Type B pancreatic cell (in vitro differentiated cells): ENCODE measurements at regions not wholly inside any gene's neighbourhood (a gene's known extent, or its start where the extent isn't known, plus 50 kb on each side); places are given as distances from the start of the nearest gene placed in this dataset.
"Not testable (repeated sequence)": the region's sequence is repeated elsewhere in the genome, so short reads cannot be mapped to it uniquely, and the experiment has no call there.

Source experiments
- DNase-seq: peaks from one replicate; pipeline ENCODE4 v3.0.0; 2021; ENCODE audit warnings: mixed read lengths; ENCODE audit not compliant: unreplicated experiment; ENCODE audit errors: extremely low spot score
- H3K27ac Mint-ChIP-seq: 2 replicates; pipeline ENCODE4 v1.8.0; 2021; ENCODE audit warnings: mild to moderate bottlenecking, mixed read lengths
- H3K27me3 Mint-ChIP-seq: 2 replicates; pipeline ENCODE4 v1.8.0; 2021; ENCODE audit warnings: mixed read lengths
- H3K36me3 Mint-ChIP-seq: 2 replicates; pipeline ENCODE4 v1.8.0; 2021; ENCODE audit warnings: mixed read lengths
- H3K4me1 Mint-ChIP-seq: one replicate; pipeline ENCODE4 v1.8.0; 2021; ENCODE audit warnings: mixed read lengths; ENCODE audit not compliant: unreplicated experiment
- H3K4me3 Mint-ChIP-seq: 2 replicates; pipeline ENCODE4 v1.8.0; 2021; ENCODE audit warnings: mild to moderate bottlenecking, mixed read lengths
- H3K9me3 Mint-ChIP-seq: 2 replicates; pipeline ENCODE4 v1.8.0; 2021; ENCODE audit warnings: mixed read lengths
- TF ChIP-seq, protein P1 (sequence below): fragments of 200-600 bp; sonication (generic); conservative IDR thresholded peaks from 2 replicates; pipeline ENCODE4 v1.5.0; 2021; ENCODE audit warnings: antibody characterized with exemption, mild to moderate bottlenecking

DNA sequence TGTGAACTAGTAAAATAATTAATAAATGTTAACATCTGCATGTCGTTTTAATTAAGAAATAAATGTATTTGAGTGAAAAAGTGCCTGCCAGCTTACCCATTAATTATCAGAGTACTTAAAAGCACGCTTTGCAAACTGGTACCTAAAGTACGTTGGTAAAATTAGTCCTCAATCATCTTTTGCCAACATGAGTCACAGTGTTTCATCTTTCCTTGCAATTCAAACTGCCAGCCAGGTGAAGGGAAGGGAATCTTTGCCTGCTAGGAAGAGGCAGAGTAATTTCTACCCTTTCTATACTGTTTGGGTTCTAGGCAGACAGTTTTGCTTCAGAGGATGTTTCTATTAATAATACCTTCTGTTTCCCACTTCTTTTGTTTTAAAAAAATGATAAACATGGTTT is 57.2 kb upstream of the CNIH3 start:
- H3K27ac Mint-ChIP-seq, result no peak overlapping the region
- H3K4me1 Mint-ChIP-seq, result no peaks in the 10 kb centered on the region
- no peak overlapping the region for H3K4me3 Mint-ChIP-seq
- no peaks in the 10 kb centered on the region for H3K9me3 Mint-ChIP-seq
- TF ChIP-seq, protein P1, sequence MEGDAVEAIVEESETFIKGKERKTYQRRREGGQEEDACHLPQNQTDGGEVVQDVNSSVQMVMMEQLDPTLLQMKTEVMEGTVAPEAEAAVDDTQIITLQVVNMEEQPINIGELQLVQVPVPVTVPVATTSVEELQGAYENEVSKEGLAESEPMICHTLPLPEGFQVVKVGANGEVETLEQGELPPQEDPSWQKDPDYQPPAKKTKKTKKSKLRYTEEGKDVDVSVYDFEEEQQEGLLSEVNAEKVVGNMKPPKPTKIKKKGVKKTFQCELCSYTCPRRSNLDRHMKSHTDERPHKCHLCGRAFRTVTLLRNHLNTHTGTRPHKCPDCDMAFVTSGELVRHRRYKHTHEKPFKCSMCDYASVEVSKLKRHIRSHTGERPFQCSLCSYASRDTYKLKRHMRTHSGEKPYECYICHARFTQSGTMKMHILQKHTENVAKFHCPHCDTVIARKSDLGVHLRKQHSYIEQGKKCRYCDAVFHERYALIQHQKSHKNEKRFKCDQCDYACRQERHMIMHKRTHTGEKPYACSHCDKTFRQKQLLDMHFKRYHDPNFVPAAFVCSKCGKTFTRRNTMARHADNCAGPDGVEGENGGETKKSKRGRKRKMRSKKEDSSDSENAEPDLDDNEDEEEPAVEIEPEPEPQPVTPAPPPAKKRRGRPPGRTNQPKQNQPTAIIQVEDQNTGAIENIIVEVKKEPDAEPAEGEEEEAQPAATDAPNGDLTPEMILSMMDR, result no peak
- no peak for DNase-seq
- no peaks in the 10 kb centered on the region for H3K36me3 Mint-ChIP-seq
- H3K27me3 Mint-ChIP-seq, result no peaks in the 10 kb centered on the region

DNA sequence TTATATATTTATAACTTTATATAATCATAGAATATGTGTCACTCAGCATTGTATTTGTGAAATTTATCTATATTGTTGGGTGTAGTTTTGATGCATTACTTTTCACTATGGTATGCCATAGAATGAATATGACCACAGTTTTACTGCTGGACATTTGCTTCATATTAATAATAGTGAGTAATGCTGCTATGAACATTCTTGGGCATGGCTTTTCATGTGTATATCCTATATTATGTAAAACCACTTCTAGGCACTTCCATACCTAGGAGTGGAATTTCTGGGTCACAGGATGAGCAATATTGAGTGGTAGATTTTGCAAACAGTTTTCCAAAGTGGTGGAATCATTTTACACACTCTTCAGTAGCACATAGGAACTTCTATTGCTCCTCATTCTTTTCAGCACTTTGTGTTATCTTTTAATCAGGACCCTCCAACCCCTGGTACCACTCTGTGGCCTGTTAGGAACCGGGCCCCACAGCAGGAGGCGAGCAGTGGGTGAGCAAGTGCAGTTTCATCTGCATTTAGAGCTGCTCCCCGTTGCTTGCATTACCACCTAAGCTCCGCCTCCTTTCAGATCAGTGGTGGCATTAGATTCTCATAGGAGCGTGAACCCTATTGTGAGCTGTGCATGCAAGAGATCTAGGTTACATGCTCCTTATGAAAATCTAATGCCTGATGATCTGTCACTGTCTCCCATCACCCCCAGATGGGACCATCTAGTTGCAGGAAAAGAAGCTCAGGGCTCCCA is 56.0 kb upstream of the CNIH3 start:
- Mint-ChIP-seq H3K27me3 (no peaks in the 10 kb centered on the region), H3K36me3 (no peaks in the 10 kb centered on the region), H3K9me3 (no peaks in the 10 kb centered on the region), H3K4me1 (no peaks in the 10 kb centered on the region), H3K4me3 (no peak overlapping the region), H3K27ac (no peak overlapping the region)
- DNase-seq, result no peak
- TF ChIP-seq, protein P1, result no peak

GRCh38 chr1:224562881-224563280 is 53.2 kb upstream of the CNIH3 start:
- not testable (repeated sequence) for H3K4me3 Mint-ChIP-seq, H3K4me1 Mint-ChIP-seq, DNase-seq, H3K9me3 Mint-ChIP-seq, H3K27me3 Mint-ChIP-seq, H3K27ac Mint-ChIP-seq, H3K36me3 Mint-ChIP-seq

DNA sequence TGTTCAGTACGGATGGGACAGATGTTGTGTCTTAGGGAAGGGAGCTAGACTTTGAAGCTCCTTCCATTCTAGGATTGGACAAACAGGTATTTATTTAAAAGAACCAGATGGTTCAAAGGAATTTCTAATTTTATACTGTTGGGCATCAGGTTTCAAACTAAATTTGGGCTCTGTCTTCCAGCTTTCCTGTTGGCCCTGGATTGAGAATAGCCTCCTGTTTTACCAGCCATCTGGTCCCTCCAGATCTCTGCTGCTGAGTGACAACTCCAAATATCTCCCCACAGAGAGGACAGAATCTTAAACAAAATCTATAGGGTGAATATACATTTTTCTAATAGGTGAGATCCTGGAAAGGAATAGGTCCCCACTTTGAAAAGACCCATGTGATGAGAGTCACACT is 52.5 kb upstream of the CNIH3 start:
- Mint-ChIP-seq H3K9me3 (no peaks in the 10 kb centered on the region), H3K27ac (no peak overlapping the region), H3K36me3 (no peaks in the 10 kb centered on the region), H3K4me1 (no peaks in the 10 kb centered on the region), H3K27me3 (no peaks in the 10 kb centered on the region), H3K4me3 (no peak overlapping the region)
- no peak for DNase-seq
- TF ChIP-seq, protein P1, result no peak

- H3K9me3 Mint-ChIP-seq, result no peaks in the 10 kb centered on the region
- no peaks in the 10 kb centered on the region for H3K4me1 Mint-ChIP-seq
- no peak for DNase-seq
- no peak overlapping the region for H3K27ac Mint-ChIP-seq
- no peaks in the 10 kb centered on the region for H3K36me3 Mint-ChIP-seq
- no peaks in the 10 kb centered on the region for H3K27me3 Mint-ChIP-seq
- TF ChIP-seq, protein P1, result no peak
- no peak overlapping the region for H3K4me3 Mint-ChIP-seq
Observed at GRCh38 chr1:224564454-224565084, 51.5 kb upstream of the CNIH3 start.

DNA sequence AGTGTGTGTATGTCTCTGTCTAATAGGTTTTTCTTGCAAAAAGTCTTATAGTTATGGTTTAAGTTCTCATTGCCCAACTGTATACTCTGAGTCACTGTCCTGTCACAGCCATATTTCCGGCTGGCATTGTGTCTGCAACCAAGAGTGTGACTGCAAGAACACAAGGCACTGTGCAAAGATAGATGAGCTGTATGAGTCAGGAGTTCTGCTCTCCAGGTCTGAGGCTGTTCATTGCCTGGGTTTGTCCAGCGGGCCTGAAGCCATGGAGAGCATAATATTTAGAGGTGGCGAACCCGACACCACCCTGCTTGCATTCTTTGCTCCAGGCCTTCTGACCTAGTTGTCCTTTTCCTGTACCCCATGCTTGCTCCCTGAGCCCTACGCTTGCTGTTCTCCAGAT is 50.9 kb upstream of the CNIH3 start:
- Mint-ChIP-seq H3K4me3 (no peak overlapping the region), H3K4me1 (no peaks in the 10 kb centered on the region), H3K27ac (no peak overlapping the region), H3K9me3 (no peaks in the 10 kb centered on the region), H3K27me3 (no peaks in the 10 kb centered on the region), H3K36me3 (no peaks in the 10 kb centered on the region)
- TF ChIP-seq, protein P1, result no peak
- no peak for DNase-seq
